ENCODE measurements at regions not wholly inside any gene's neighbourhood (a gene's known extent, or its start where the extent isn't known, plus 50 kb on each side); places are given as distances from the start of the nearest gene placed in this dataset.
"Not testable (repeated sequence)": the region's sequence is repeated elsewhere in the genome, so short reads cannot be mapped to it uniquely, and the experiment has no call there.

DNA sequence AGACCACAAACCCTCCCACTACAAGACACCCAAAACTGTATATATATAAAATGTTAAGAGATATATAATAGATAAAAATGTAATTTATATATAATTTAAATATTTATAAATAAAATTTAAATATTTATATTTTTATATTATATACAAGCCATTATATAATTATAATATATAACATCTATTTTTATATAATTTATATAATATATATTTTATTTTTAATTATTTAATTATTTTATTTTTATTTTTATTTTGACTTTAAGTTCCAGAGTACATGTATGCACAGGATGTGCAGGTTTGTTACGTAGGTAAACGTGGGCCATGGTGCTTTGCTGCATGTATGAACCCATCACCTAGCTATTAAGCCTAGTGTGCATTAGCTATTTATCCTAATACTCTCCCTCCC lies 1090.2 kb downstream of the NXPH1 start:
- no peaks in the 10 kb centered on the region for H3K36me3 ChIP-seq (ENCODE audit: control insufficient read depth in 4 of 4, insufficient read depth in 4 of 4, low read length in 4 of 4)
- 93 to 98% methylated on average over 2 of the region's 2 CpGs for WGBS, 2 donors
- TF ChIP-seq, protein P1, sequence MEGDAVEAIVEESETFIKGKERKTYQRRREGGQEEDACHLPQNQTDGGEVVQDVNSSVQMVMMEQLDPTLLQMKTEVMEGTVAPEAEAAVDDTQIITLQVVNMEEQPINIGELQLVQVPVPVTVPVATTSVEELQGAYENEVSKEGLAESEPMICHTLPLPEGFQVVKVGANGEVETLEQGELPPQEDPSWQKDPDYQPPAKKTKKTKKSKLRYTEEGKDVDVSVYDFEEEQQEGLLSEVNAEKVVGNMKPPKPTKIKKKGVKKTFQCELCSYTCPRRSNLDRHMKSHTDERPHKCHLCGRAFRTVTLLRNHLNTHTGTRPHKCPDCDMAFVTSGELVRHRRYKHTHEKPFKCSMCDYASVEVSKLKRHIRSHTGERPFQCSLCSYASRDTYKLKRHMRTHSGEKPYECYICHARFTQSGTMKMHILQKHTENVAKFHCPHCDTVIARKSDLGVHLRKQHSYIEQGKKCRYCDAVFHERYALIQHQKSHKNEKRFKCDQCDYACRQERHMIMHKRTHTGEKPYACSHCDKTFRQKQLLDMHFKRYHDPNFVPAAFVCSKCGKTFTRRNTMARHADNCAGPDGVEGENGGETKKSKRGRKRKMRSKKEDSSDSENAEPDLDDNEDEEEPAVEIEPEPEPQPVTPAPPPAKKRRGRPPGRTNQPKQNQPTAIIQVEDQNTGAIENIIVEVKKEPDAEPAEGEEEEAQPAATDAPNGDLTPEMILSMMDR (IDR thresholded peaks at IDR 0.05; ENCODE audit: control extremely low read depth, extremely low read depth): no peak

DNA sequence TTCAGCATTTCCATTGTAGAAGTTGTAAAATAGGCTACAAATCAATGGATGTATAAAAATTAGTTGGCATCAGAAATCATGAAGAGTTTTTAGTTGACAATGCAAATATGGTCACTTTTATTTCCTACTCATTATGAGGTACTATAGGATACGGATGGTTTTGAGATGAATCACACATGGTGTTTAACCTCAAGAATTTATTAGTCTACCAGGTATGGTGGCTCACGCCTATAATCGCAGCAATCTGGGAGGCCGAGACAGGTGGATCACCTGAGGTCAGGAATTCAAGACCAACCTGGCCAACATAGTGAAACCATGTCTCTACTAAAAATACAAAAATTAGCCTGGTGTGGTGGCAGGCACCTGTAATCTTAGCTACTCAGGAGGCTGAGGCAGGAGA lies 1119.0 kb downstream of the NXPH1 start:
- H3K4me3 ChIP-seq; H3K9me3 ChIP-seq (ENCODE audit: control insufficient read depth in 4 of 4, insufficient read depth in 3 of 4, low read length in 3 of 4); DNase-seq; H3K36me3 ChIP-seq (ENCODE audit: control insufficient read depth in 4 of 4, insufficient read depth in 4 of 4, low read length in 4 of 4); H3K27me3 ChIP-seq (ENCODE audit: control insufficient read depth in 3 of 3, insufficient read depth in 3 of 3, low read length in 2 of 3); H3K9ac ChIP-seq (ENCODE audit: insufficient read depth in 1 of 2, low read length in 2 of 2); ATAC-seq (ENCODE audit: insufficient read depth, low FRiP score); H3K4me1 ChIP-seq (ENCODE audit: control insufficient read depth in 5 of 5, insufficient read depth in 5 of 5, low read length in 5 of 5); H3K27ac ChIP-seq (ENCODE audit: low read depth in 1 of 2, low read length in 1 of 2): not testable (repeated sequence)
- 91 to 93% methylated on average over 4 of the region's 4 CpGs for WGBS, 2 donors

More for the DNA sequence above, 1090.2 kb downstream of the NXPH1 start:
- Histone ChIP-seq H3K4me3 (no peak overlapping the region), H3K27ac (ENCODE audit: low read depth in 1 of 2, low read length in 1 of 2) (no peak overlapping the region), H3K9me3 (ENCODE audit: control insufficient read depth in 4 of 4, insufficient read depth in 3 of 4, low read length in 3 of 4) (peaks cover 0 to 5% (median 0%) of the 10 kb centered on the region in 4 donors), H3K4me1 (ENCODE audit: control insufficient read depth in 5 of 5, insufficient read depth in 5 of 5, low read length in 5 of 5) (peaks cover 0 to 3% (median 0%) of the 10 kb centered on the region in 5 donors), H3K27me3 (ENCODE audit: control insufficient read depth in 3 of 3, insufficient read depth in 3 of 3, low read length in 2 of 3) (no peaks in the 10 kb centered on the region), H3K9ac (ENCODE audit: insufficient read depth in 1 of 2, low read length in 2 of 2) (no peak overlapping the region)
- ATAC-seq (ENCODE audit: insufficient read depth, low FRiP score) (no peak), DNase-seq (no peak)

DNA sequence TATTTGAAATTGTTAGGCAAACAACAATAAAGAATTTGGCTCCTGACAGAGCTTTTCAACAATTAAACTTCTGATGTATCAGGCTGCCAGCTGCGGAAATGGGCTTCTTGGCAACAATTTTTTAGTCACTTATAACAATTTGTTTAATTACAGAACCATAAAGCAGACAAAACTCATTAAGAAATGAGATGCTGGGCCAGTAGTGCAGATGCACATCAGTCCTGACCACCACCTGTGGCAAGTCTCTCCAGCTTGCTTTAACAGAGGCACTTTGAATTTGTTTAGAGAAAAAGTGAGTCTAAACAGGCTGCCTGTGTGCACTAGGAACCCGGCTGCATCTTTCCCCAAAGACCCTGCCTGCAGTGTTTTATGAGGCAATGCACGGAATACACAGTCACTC lies 1124.4 kb downstream of the NXPH1 start:
- 42 to 49% methylated on average over 3 of the region's 3 CpGs for WGBS, 2 donors
- ATAC-seq (ENCODE audit: insufficient read depth, low FRiP score) (no peak), DNase-seq (no peak)
- TF ChIP-seq, protein P1 (IDR thresholded peaks at IDR 0.05; ENCODE audit: control extremely low read depth, extremely low read depth): no peak
- Histone ChIP-seq H3K9me3 (ENCODE audit: control insufficient read depth in 4 of 4, insufficient read depth in 3 of 4, low read length in 3 of 4) (no peaks in the 10 kb centered on the region), H3K4me1 (ENCODE audit: control insufficient read depth in 5 of 5, insufficient read depth in 5 of 5, low read length in 5 of 5) (no peaks in the 10 kb centered on the region), H3K9ac (ENCODE audit: insufficient read depth in 1 of 2, low read length in 2 of 2) (no peak overlapping the region), H3K27me3 (ENCODE audit: control insufficient read depth in 3 of 3, insufficient read depth in 3 of 3, low read length in 2 of 3) (no peaks in the 10 kb centered on the region), H3K4me3 (no peak overlapping the region), H3K36me3 (ENCODE audit: control insufficient read depth in 4 of 4, insufficient read depth in 4 of 4, low read length in 4 of 4) (no peaks in the 10 kb centered on the region), H3K27ac (ENCODE audit: low read depth in 1 of 2, low read length in 1 of 2) (no peak overlapping the region)

DNA sequence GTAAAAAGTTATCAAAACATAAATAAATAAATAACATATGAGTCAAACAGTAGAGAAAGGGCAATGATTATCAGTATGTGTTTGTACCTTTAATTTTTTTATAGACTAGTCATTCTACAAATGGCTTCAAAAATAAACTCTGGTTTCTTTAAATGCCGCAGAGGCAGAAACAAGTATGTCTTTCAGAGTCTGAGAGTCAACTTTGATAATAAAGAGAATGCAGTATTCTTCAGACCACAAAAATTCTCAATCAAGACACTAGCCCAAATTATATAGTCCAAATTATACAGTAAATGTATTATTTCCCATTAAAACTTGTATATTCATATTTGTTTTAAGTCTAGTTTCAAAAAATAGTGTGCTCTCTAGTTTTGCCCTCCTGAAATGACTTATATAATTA lies 1142.3 kb downstream of the NXPH1 start:
- 87 to 91% methylated on average over 1 of the region's 1 CpG for WGBS, 2 donors
- Histone ChIP-seq H3K9me3 (ENCODE audit: control insufficient read depth in 4 of 4, insufficient read depth in 3 of 4, low read length in 3 of 4) (no peaks in the 10 kb centered on the region), H3K4me3 (no peak overlapping the region), H3K9ac (ENCODE audit: insufficient read depth in 1 of 2, low read length in 2 of 2) (no peak overlapping the region), H3K27me3 (ENCODE audit: control insufficient read depth in 3 of 3, insufficient read depth in 3 of 3, low read length in 2 of 3) (no peaks in the 10 kb centered on the region), H3K27ac (ENCODE audit: low read depth in 1 of 2, low read length in 1 of 2) (no peak overlapping the region), H3K4me1 (ENCODE audit: control insufficient read depth in 5 of 5, insufficient read depth in 5 of 5, low read length in 5 of 5) (no peaks in the 10 kb centered on the region), H3K36me3 (ENCODE audit: control insufficient read depth in 4 of 4, insufficient read depth in 4 of 4, low read length in 4 of 4) (no peaks in the 10 kb centered on the region)
- DNase-seq (no peak), ATAC-seq (ENCODE audit: insufficient read depth, low FRiP score) (no peak)
- TF ChIP-seq, protein P1 (IDR thresholded peaks at IDR 0.05; ENCODE audit: control extremely low read depth, extremely low read depth): no peak
